HG03097 (cell line): ENCODE measurements at regions not wholly inside any gene's neighbourhood (a gene's known extent, or its start where the extent isn't known, plus 50 kb on each side); places are given as distances from the start of the nearest gene placed in this dataset.

Experiments used
- ATAC-seq: cut with Tn5 transposase; IDR thresholded peaks from one replicate; pipeline ENCODE4 v1.9.1; 2021; ENCODE audit not compliant: unreplicated experiment, low FRiP score

- ATAC-seq: no peak
Observed at GRCh38 chr4:100130964-100131363, 59.3 kb downstream of the DDIT4L start.

GRCh38 chr4:100130491-100130890 is 59.8 kb downstream of the DDIT4L start:
- no peak for ATAC-seq

- ATAC-seq: no peak
Observed at GRCh38 chr4:100129774-100130173, 60.5 kb downstream of the DDIT4L start.

DNA sequence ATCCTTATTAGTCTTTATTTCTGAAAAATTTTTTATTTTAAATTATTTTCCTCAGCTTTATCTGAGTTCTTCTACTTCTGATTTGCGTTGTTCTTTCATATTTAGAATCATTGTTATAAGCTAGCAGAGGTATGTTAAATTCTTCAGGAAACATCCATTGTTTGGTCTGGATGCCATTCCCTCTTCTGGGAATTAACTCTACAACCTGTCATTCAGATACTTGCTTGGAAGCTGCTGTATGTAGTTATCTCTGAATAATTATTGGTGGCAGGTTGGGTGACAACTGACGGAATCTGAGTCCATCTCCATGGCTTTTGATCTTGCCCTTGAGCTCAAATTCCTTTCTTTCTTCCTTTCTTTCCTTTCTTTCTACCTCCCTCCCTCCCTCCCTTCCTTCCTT is 61.9 kb downstream of the DDIT4L start:
- ATAC-seq: no peak

DNA sequence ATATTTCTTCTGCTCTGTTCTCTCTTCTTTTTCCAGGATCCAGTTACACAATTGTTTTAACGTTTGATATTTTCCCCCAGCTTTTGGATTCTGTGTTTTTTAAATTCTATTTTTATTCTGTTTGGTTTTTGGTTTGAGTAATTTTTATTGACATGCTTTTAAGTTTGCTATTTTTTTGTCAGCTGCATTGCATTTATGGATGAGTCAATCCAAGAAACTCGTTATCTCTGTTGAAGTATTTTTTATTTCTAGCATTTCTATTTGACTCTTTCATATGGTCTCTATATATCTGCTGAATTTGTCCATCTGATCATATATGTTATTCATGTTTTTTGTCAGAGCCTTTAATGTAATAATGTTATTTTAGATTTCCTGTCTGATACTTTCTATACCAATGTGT is 65.6 kb downstream of the DDIT4L start:
- no peak for ATAC-seq

DNA sequence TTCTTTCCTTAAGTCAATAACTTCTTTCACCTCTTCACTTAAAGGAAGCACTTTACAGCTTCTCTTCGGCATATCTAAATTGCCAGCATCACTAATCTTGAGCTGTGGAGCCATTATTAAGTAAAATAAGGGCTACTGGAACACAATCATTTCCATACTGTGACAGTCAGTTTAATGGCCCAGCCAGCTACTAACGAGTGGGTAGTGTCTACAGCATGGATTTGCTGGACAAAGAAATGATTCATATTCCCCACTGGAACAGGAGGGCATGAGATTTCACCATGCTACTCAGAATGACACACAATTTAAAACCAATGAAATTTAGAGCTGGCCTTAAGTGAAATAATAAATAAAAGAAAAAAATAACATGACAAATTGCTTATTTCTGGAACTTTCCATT is 72.1 kb downstream of the DDIT4L start:
- ATAC-seq: no peak

DNA sequence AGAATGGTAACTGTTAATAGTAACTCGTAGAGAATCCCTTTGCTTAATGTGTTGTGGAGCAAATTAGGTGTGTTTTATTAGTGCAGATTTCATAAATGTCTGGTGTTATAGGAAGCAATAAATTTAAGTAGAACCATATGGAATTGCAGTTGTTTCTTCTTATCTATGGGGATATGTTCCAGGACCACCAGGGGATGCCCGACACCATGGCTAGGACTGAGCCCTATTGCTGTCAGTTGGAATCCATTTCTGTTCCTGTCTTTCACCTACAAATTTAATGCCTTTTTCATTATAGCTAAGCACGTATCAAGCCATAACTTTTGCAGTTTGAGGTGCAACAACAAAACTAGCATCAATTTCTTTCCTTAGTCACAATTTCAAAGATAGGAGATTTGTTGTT is 72.5 kb downstream of the DDIT4L start:
- no peak for ATAC-seq

- ATAC-seq: no peak
Observed at GRCh38 chr4:100114909-100115308, 75.4 kb downstream of the DDIT4L start.

GRCh38 chr4:100113732-100114131 is 76.5 kb downstream of the DDIT4L start:
- ATAC-seq: no peak

GRCh38 chr4:100113096-100113495 is 77.2 kb downstream of the DDIT4L start:
- no peak for ATAC-seq

DNA sequence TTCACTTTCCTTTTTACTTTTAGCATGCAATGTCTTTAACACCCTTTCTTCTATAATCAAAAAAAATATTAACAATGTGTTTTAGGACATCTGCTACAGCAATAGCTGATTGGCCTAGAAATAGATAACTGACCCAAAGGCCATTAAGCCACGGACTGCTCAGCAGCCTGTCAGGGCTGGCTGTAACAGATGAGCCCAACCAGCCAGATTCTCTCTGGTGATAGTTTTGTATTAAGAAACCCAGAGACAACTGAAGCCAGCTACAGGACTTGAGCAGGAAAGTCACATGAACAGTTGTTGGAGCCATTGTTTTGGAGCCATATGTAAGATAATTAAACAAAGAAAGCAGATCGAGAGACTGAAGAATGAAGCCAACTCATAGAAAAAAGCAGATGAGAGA is 80.3 kb downstream of the DDIT4L start:
- no peak for ATAC-seq

GRCh38 chr4:100108869-100109268 is 81.4 kb downstream of the DDIT4L start:
- ATAC-seq: no peak

DNA sequence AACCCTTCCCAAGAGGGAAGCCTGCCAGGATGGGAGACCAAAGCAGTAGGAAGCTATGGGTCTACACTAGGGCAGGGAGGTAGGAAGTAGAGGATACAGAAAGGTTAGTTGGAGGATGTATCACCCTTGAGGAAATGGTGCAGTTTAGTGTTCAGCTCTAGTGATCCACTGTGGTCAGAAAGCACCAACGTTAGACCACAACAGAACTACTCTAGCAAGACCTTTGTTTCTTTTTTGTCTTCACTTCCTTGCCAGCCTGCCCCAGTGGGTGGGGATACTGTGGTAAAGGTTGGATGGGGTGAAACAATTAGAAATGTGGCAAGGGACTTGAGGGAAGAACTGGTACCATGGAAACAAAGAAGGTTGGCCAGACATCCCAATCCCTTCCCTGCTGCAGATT is 83.3 kb downstream of the DDIT4L start:
- peak; percentile 100 for ATAC-seq

GRCh38 chr4:100103671-100104070 is 86.6 kb downstream of the DDIT4L start:
- no peak for ATAC-seq

DNA sequence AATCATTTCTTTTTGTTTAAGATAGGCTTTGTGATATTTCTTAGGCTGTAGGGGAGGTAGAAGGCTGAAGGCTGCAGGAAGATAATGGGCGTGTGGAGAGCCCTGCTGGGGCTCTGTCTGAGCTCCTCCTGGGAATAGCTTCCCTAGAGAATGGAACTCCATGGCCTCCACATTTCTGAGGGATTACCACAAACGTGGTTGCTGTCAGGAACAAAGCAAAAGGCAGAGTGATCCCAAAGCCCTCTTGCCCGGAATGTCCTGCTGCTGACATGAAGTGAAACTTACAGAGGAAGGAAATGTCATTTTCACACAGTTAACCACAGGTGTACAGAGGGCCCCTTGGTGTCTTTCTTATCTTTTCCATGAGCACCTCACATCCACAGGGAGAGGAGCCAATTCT is 89.3 kb downstream of the DDIT4L start:
- peak; percentile 69 for ATAC-seq

DNA sequence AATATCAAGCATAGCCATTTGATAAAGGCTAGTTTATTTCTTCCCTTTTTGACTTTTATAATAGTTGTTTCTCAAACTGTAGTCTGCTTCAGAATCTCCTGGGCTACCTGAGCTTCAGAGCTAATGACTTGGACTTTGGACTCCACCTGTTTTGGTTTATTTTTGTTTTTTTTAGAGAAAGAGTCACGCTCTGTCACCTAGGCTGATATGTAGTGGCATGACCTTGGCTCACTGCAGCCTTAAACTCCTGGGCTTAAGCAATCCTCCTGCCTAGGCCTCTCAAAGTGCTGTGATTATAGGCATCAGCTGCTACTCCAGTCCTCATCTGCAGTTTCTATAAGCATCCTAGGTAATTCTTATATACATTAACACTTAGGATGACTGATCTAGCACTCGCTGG is 90.5 kb downstream of the DDIT4L start:
- no peak for ATAC-seq

GRCh38 chr4:100098681-100099080 is 91.6 kb downstream of the DDIT4L start:
- no peak for ATAC-seq

DNA sequence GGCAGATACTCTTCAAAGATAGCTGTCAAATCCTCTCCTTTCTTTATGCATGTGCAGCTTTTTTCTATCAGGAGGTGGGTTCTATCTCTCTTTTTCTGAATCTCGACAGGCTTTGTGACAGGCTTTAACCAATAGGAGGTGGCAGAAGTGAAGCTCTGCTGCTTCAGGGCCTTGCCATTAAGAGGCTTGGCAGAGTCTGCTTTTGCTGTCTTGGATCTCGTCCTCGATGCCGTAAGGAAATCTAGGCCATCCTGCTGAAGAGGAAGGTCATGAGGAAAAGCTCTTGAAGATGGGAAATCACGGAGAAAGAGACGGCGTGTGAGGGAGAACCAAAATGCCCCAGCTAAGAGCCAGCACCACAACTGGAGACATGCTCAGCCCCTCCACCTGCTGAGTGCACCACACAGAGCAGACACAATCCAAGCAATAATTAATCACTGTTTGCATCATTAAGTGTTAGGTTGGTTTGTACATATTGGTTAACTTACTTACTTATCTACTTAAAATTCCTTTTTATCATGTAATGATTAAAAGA is 92.2 kb downstream of the DDIT4L start:
- ATAC-seq: no peak

DNA sequence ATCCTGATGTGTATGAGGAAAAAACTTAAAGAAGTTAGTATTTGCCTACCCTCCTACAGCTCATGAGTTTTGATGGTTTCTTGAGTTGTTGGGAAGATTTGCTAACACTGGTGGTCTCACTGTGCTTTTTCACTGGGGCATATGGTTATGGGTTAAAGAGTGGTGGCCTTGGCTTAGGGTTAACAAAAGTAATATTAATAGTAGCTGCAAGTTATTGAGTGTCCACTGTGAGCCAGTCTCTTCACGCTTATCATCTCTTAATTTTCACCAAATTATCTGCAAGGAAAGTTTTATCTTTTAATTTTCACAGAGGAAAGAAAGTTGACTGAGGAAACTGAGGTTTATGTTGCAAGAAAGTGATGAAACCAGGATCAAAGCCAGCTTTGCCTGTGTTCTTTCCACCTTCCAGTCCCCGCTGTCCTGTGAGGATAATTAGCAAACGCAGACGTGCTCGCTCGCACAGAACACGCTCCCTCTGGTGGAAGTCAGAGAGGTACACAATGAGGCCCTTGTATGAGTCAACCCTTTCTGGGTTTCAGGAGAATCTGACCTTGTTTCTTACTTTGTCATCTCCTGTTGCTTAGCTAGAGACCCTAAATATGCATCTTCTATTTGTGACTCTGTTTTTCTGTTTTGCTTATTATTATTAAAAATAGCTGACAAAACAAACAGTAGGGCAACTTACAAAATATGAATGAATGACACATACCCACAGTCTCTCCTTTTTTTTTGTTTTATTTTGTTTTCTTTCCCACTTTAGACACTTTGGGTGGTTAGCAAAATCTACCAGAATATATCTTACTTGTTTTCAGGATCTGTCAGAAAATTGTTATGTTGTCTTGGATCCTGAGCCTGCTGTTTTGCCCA is 94.3 kb downstream of the DDIT4L start:
- ATAC-seq: peak; percentile 84

DNA sequence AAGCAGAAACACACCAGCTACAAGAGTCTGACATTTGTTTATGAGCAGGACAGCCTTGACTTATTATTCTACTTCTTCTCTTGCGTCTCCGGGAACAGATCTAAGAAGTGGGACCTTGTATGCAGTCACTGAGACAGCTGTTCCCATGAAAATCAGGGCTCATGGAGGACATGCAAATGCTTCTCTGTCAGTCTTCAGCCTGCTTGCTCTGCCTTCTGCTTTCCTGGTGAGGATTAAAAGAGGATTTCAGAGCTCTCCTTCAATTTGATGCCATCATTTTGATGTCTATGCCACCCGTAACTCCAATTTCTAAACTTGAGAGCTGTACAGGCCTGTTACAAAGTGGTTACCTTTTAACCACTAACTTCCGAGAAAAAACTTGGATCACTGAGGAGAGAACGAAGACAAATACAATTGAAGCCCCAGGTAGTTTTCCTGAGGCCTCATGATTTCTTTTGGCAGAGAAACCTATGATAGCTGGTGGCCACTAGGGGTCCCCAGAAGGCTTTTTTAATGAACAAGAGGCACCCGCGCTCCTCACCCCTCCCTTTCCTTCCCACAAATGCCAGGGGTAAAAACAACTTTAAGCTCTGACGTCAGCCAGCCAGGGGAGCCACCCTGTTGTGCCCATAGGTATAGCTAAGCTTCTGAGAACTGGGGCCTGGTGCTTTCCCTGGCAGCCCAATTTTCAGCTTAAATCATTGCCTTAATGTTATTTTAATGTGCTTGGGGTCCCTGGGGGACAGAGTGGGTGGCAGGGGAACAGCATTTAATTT is 97.0 kb downstream of the DDIT4L start:
- peak; percentile 88 for ATAC-seq

- no peak for ATAC-seq
Observed at GRCh38 chr4:100087743-100088142, 102.5 kb downstream of the DDIT4L start.
